HG03439 (cell line): ENCODE measurements at regions not wholly inside any gene's neighbourhood (a gene's known extent, or its start where the extent isn't known, plus 50 kb on each side); places are given as distances from the start of the nearest gene placed in this dataset.

ENCODE experiments used
- ATAC-seq: cut with Tn5 transposase; IDR thresholded peaks from one replicate; pipeline ENCODE4 v1.9.1; 2021; ENCODE audit warnings: mild to moderate bottlenecking, moderate library complexity; ENCODE audit not compliant: unreplicated experiment

DNA sequence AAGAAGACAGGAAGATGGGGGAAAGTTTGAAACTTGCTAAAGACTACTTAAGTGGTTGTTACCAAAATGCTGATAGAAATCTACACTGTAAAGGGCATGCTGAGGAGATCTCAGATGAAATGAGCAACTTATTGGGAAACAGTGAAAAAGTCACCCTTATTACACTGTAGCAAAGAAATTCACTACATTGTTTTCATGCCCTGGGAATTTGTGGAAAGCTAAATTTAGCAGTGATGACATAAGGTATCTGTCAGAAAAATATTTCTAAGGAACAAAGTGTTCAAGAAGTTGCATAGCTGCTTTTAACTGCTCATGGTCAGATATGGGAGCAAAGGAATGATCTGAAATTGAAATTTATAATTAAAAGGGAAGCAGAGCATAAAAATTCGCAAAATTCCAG is 702.4 kb upstream of the LRRC4C start:
- ATAC-seq: no peak

- ATAC-seq: no peak
These were observed 709.7 kb upstream of the LRRC4C start for GRCh38 chr11:42169191-42169590.

DNA sequence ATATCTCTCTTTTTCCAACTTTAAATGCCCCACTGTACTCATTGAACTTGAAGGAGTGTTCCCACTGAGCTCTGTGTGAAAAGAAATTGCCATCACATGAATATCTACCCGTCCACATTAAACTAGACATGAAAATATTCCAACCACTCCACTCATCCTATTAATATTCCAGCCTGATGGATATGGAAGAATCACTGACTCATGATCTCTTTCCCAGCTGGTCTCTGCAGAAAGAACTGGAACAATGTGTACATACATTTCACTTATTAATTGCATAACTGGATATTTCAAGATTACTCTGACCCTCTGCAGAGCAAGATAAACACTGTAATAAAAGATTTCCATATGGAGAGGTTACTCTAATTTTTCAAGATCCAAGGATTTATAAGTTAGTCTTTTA is 711.1 kb upstream of the LRRC4C start:
- ATAC-seq: no peak

GRCh38 chr11:42171046-42171445 is 711.6 kb upstream of the LRRC4C start:
- ATAC-seq: no peak

DNA sequence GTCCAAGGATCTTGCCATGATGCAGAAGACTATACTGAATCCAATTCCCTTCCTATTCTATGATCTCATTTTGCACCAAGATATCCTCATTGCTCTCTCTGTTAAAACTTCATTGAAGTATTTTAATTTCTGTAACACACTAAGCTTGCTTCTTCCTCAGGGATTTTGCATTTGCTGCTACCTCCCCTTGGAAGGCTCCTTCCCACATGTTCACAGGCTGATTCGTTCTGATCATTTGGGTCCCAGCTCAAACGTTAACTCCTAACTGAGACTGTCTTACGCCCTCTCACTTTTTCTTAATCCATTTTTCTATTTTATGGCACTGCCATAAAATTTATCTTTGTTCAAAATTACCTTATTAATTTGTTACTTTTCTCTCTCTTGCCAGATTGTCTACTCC is 713.0 kb upstream of the LRRC4C start:
- no peak for ATAC-seq

DNA sequence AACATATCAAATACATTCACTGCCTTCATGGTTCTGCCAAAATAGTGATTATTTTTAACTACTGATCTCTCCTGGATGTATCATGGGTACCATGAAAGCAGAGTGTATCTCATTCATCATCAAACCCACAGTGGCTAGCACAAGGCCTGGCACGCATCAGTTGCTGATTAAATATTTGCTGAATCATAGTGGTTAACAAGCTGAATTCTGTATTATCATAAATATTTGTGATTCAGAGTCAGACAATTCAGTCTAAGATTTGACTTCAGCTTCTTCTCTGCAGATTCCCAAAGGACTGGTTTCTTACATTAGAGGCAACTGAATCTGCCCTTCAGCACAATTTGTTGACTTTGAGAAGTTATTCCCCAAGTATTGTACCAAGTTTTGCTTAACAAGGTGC is 715.8 kb upstream of the LRRC4C start:
- ATAC-seq: no peak

DNA sequence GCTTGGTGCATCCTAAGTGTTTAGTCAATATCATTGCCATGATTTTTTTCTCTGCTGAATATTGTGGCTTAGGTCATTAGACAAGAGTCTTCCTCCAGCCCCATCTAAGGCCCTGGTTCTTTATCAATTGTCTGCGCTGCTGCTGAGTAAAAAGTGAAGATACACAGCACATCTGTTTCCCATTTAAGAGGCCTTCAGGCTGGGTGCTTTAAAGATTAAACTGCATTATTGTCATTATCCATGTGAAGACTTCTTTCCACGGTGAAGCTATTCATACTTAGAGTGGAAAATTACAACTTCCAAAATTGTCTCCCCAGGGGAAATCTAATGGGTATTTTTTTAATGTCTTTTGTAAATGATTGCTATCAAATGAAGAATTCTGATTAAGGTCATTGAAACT is 719.8 kb upstream of the LRRC4C start:
- no peak for ATAC-seq

- no peak for ATAC-seq
These were observed 736.0 kb upstream of the LRRC4C start for GRCh38 chr11:42195289-42196013.

- ATAC-seq: no peak
These were observed 740.9 kb upstream of the LRRC4C start for GRCh38 chr11:42200311-42200710.

GRCh38 chr11:42201603-42202148 is 742.2 kb upstream of the LRRC4C start:
- ATAC-seq: no peak

- ATAC-seq: no peak
These were observed 746.1 kb upstream of the LRRC4C start for GRCh38 chr11:42205518-42205917.

GRCh38 chr11:42225664-42226063 is 766.2 kb upstream of the LRRC4C start:
- no peak for ATAC-seq

GRCh38 chr11:42232673-42233072 is 773.2 kb upstream of the LRRC4C start:
- ATAC-seq: no peak

- no peak for ATAC-seq
These were observed 775.0 kb upstream of the LRRC4C start for GRCh38 chr11:42234451-42234951.

- ATAC-seq: no peak
These were observed 778.3 kb upstream of the LRRC4C start for GRCh38 chr11:42237701-42238235.

- no peak for ATAC-seq
These were observed 779.7 kb upstream of the LRRC4C start for GRCh38 chr11:42239188-42239587.

GRCh38 chr11:42243385-42243784 is 783.9 kb upstream of the LRRC4C start:
- ATAC-seq: no peak

- ATAC-seq: no peak
These were observed 784.9 kb upstream of the LRRC4C start for GRCh38 chr11:42244376-42244775.

- ATAC-seq: no peak
These were observed 789.9 kb upstream of the LRRC4C start for GRCh38 chr11:42249401-42249800.

DNA sequence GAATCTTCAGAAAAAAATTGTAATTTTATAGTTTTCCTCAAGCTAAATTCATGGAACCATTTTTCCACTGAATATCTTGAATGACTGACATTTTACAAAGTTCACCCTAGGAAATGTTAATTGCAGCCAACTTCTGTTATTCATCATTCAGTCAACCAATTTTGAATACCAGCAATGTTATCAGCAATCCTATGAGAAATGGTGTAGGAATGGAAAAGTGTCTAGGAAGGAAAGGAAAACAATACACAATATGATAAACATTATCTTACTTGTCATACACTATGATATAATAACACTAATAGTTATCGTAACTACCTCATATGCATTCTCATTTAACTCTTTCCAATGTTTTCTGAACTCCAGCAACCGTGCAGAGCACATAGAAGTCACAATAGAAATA is 790.5 kb upstream of the LRRC4C start:
- ATAC-seq: no peak

- ATAC-seq: no peak
These were observed 792.5 kb upstream of the LRRC4C start for GRCh38 chr11:42251984-42252383.

DNA sequence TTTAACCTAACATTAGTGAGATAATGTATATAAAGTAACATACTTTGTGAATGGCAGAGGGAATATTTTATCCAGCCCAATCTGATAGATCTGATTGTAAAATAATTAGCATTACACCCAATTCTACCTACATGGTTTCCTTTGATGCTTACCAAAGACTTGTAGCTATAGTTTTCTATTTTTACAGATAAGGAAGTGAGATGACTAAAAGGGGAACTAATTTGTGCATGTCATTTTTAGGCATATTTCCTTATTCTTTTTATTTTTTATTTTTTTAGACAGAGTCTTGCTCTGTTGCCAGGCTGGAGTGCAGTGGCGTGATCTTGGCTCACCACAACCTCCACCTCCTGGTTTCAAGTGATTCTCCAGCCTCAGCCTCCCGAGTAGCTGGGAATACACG is 793.7 kb upstream of the LRRC4C start:
- no peak for ATAC-seq
